Keratinocyte (primary cell): ENCODE measurements at regions not wholly inside any gene's neighbourhood (a gene's known extent, or its start where the extent isn't known, plus 50 kb on each side); places are given as distances from the start of the nearest gene placed in this dataset.

Source experiments
- DNase-seq: peaks from one replicate; pipeline ENCODE4 v3.0.0-alpha.2; 2011; ENCODE audit warnings: low read depth, missing footprints, low spot score
- FAIRE-seq: peaks from 2 replicates; lab custom pipeline; 2011; peaks lifted over from hg19 to GRCh38; lab: Jason Lieb, UNC
- H2AFZ ChIP-seq: 2 replicates; pipeline ENCODE4 v1.6.0; 2012; ENCODE audit warnings: low read length, control low read depth, inconsistent platforms; ENCODE audit not compliant: control insufficient read depth
- H3K27ac ChIP-seq: 2 replicates; pipeline ENCODE4 v1.5.1; 2011; ENCODE audit warnings: low read length; ENCODE audit not compliant: control insufficient read depth, insufficient read depth
- H3K27me3 ChIP-seq: 3 replicates; pipeline ENCODE4 v1.6.0; 2011; ENCODE audit warnings: low read length; ENCODE audit not compliant: control insufficient read depth, insufficient read depth; ENCODE audit errors: extremely low read depth
- H3K36me3 ChIP-seq, 2 experiments: 2 replicates in 1 of 2; 3 replicates in 1 of 2; pipeline ENCODE4 v1.5.1; 2011; ENCODE audit warnings: low read length in 2 of 2, mild to moderate bottlenecking in 1 of 2; ENCODE audit not compliant: control insufficient read depth in 2 of 2, insufficient read depth in 2 of 2; ENCODE audit errors: extremely low read depth in 1 of 2
- H3K4me1 ChIP-seq: 3 replicates; pipeline ENCODE4 v1.5.1; 2011; ENCODE audit warnings: low read length; ENCODE audit not compliant: control insufficient read depth, insufficient read depth; ENCODE audit errors: extremely low read depth
- H3K4me2 ChIP-seq: 3 replicates; pipeline ENCODE4 v1.6.0; 2011; ENCODE audit warnings: low read depth, low read length; ENCODE audit not compliant: control insufficient read depth, insufficient read depth; ENCODE audit errors: extremely low read depth
- H3K4me3 ChIP-seq, 3 experiments: fragments of 200-600 bp in 1 of 3; sonication (generic) in 1 of 3; 2 replicates in 2 of 3; 3 replicates in 1 of 3; pipeline ENCODE4 v1.5.1; 2011 to 2016; ENCODE audit warnings: low read length in 3 of 3, mild to moderate bottlenecking in 3 of 3, control low read depth in 2 of 3, inconsistent platforms in 1 of 3, low read depth in 1 of 3, mixed read lengths in 1 of 3, mixed run types in 1 of 3, moderate library complexity in 1 of 3; ENCODE audit not compliant: control insufficient read depth in 2 of 3, insufficient read depth in 2 of 3; ENCODE audit errors: extremely low read depth in 1 of 3
- H3K79me2 ChIP-seq: 2 replicates; pipeline ENCODE4 v1.6.0; 2012; ENCODE audit warnings: low read length; ENCODE audit not compliant: control insufficient read depth, insufficient read depth
- H3K9ac ChIP-seq: 3 replicates; pipeline ENCODE4 v1.6.0; 2011; ENCODE audit warnings: low read length; ENCODE audit not compliant: control insufficient read depth, insufficient read depth; ENCODE audit errors: extremely low read depth
- H3K9me1 ChIP-seq: 3 replicates; pipeline ENCODE4 v1.6.0; 2011; ENCODE audit warnings: low read length; ENCODE audit not compliant: control insufficient read depth, insufficient read depth; ENCODE audit errors: extremely low read depth
- H3K9me3 ChIP-seq: 2 replicates; pipeline ENCODE4 v1.5.1; 2012; ENCODE audit warnings: low read depth, low read length; ENCODE audit not compliant: control insufficient read depth
- H4K20me1 ChIP-seq: 3 replicates; pipeline ENCODE4 v1.6.0; 2011; ENCODE audit warnings: low read length; ENCODE audit not compliant: control insufficient read depth, insufficient read depth; ENCODE audit errors: extremely low read depth
- EZH2 ChIP-seq: IDR thresholded peaks from one replicate; pipeline ENCODE4 v1.6.1; 2012; ENCODE audit warnings: inconsistent platforms, mild to moderate bottlenecking, low read length, moderate library complexity
- dilution Hi-C: fragments of 300-500 bp; cut with MboI; formaldehyde crosslinking; loops from one replicate; pipeline ENCODE4 v1.7.0; 2020; ENCODE audit warnings: low sequenced_read_pairs; ENCODE audit not compliant: extremely low pct_ligation_motif_present
- TF ChIP-seq, protein P1 (sequence below), 3 experiments: IDR thresholded peaks in 1 of 3; conservative IDR thresholded peaks in 1 of 3; optimal IDR thresholded peaks in 1 of 3; 2 replicates in 2 of 3; 3 replicates in 1 of 3; pipeline versions ENCODE3 to v1.5.1; 2011; ENCODE audit warnings: low read length in 3 of 3, mild to moderate bottlenecking in 3 of 3, moderate library complexity in 2 of 3, control low read depth in 1 of 3, inconsistent platforms in 1 of 3; ENCODE audit not compliant: insufficient read depth in 2 of 3; ENCODE audit errors: extremely low read depth in 1 of 3

DNA sequence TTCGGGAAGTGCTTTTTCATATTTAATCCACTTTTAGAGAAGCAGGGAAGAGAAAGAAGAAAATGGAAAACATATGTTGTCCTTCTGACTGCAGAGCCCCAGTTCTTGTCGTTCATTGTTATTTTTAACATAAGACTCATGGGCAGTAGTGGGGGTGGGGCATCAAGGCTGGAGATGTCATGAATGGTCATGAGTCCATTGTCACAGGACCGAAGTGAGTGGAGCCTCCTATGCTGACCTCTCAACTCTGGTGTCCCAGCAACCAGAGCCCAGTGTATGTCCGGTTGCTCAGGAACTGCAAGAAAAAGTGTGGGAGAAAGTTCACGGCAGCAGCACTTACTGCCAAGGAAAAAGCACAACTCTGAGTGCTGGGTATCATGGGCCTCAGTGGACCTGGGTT lies 108.6 kb downstream of the BANF2 start:
- H2AFZ ChIP-seq, result no peak overlapping the region
- H3K36me3 ChIP-seq, result no peaks in the 10 kb centered on the region
- DNase-seq (no peak), FAIRE-seq (no peak)
- no peaks in the 10 kb centered on the region for H3K4me1 ChIP-seq
- H3K79me2 ChIP-seq, result no peaks in the 10 kb centered on the region
- no peaks in the 10 kb centered on the region for H3K27me3 ChIP-seq
- no peak for TF ChIP-seq EZH2
- TF ChIP-seq, protein P1, sequence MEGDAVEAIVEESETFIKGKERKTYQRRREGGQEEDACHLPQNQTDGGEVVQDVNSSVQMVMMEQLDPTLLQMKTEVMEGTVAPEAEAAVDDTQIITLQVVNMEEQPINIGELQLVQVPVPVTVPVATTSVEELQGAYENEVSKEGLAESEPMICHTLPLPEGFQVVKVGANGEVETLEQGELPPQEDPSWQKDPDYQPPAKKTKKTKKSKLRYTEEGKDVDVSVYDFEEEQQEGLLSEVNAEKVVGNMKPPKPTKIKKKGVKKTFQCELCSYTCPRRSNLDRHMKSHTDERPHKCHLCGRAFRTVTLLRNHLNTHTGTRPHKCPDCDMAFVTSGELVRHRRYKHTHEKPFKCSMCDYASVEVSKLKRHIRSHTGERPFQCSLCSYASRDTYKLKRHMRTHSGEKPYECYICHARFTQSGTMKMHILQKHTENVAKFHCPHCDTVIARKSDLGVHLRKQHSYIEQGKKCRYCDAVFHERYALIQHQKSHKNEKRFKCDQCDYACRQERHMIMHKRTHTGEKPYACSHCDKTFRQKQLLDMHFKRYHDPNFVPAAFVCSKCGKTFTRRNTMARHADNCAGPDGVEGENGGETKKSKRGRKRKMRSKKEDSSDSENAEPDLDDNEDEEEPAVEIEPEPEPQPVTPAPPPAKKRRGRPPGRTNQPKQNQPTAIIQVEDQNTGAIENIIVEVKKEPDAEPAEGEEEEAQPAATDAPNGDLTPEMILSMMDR (optimal IDR thresholded peaks at IDR 0.05 in 1 of 3, IDR thresholded peaks at IDR 0.05 in 1 of 3, conservative IDR thresholded peaks at IDR 0.05 in 1 of 3; ENCODE audit: extremely low read depth in 1 of 3, insufficient read depth in 2 of 3, low read length in 3 of 3), result no peak
- no peak overlapping the region for H3K27ac ChIP-seq
- no peaks in the 10 kb centered on the region for H4K20me1 ChIP-seq
- H3K9me1 ChIP-seq, result no peaks in the 10 kb centered on the region
- no peak overlapping the region for H3K4me2 ChIP-seq
- H3K9ac ChIP-seq, result no peak overlapping the region
- H3K9me3 ChIP-seq, result no peaks in the 10 kb centered on the region
- dilution Hi-C loops, result no loop called here
- no peak overlapping the region for H3K4me3 ChIP-seq

DNA sequence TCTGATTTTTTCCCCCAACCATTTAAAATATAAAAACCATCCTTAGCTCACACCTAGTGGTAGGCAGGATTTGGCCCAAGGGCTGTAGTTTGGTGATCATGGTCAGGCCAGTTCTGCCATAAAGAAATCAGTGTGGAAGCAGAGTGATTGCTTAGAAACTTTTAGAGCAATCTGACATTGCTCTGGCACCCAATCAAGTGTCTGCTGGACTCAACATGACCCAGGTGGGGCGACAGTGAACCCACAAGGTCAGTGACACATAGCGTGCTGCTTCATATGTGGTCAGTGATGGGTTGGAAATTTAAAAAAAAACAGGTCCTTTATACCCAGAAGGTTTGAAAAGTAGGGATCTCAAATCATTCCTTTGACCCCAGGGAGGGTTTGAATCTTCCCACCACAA lies 107.9 kb downstream of the BANF2 start:
- H3K4me3 ChIP-seq, result no peak overlapping the region
- H3K27me3 ChIP-seq, result no peaks in the 10 kb centered on the region
- DNase-seq, result no peak
- H2AFZ ChIP-seq, result no peak overlapping the region
- no peaks in the 10 kb centered on the region for H3K79me2 ChIP-seq
- no peak overlapping the region for H3K9ac ChIP-seq
- no peaks in the 10 kb centered on the region for H3K4me1 ChIP-seq
- no peak overlapping the region for H3K4me2 ChIP-seq
- TF ChIP-seq, protein P1 (optimal IDR thresholded peaks at IDR 0.05 in 1 of 3, IDR thresholded peaks at IDR 0.05 in 1 of 3, conservative IDR thresholded peaks at IDR 0.05 in 1 of 3; ENCODE audit: extremely low read depth in 1 of 3, insufficient read depth in 2 of 3, low read length in 3 of 3), result no peak
- TF ChIP-seq EZH2, result no peak
- no peaks in the 10 kb centered on the region for H3K36me3 ChIP-seq
- no peak overlapping the region for H3K27ac ChIP-seq
- dilution Hi-C loops, result no loop called here
- FAIRE-seq, result no peak
- H4K20me1 ChIP-seq, result no peaks in the 10 kb centered on the region
- no peaks in the 10 kb centered on the region for H3K9me3 ChIP-seq
- no peaks in the 10 kb centered on the region for H3K9me1 ChIP-seq
